Thyroid gland (tissue), 4 donors: ENCODE measurements at regions not wholly inside any gene's neighbourhood (a gene's known extent, or its start where the extent isn't known, plus 50 kb on each side); places are given as distances from the start of the nearest gene placed in this dataset.

Experiments
- POLR2A ChIP-seq, 2 donors: fragments of 450-650 bp; IDR thresholded peaks; one replicate each; pipeline ENCODE4 v1.6.1; 2017; ENCODE audit warnings: antibody characterized with exemption in 2 of 2, mild to moderate bottlenecking in 2 of 2, moderate library complexity in 1 of 2
- TF ChIP-seq, protein P1 (sequence below), 6 experiments: fragments of 200-600 bp in 3 of 6; fragments of 450-650 bp in 3 of 6; sonication (generic) in 3 of 6; IDR thresholded peaks; one replicate each; pipeline ENCODE4 v1.5.1; 2016 to 2019; ENCODE audit warnings: antibody characterized with exemption in 6 of 6, mild to moderate bottlenecking in 2 of 6, inconsistent platforms in 1 of 6, moderate library complexity in 1 of 6

GRCh38 chr20:60215816-60216730, 257.9 kb downstream of the CDH26 start:
- TF ChIP-seq, protein P1, sequence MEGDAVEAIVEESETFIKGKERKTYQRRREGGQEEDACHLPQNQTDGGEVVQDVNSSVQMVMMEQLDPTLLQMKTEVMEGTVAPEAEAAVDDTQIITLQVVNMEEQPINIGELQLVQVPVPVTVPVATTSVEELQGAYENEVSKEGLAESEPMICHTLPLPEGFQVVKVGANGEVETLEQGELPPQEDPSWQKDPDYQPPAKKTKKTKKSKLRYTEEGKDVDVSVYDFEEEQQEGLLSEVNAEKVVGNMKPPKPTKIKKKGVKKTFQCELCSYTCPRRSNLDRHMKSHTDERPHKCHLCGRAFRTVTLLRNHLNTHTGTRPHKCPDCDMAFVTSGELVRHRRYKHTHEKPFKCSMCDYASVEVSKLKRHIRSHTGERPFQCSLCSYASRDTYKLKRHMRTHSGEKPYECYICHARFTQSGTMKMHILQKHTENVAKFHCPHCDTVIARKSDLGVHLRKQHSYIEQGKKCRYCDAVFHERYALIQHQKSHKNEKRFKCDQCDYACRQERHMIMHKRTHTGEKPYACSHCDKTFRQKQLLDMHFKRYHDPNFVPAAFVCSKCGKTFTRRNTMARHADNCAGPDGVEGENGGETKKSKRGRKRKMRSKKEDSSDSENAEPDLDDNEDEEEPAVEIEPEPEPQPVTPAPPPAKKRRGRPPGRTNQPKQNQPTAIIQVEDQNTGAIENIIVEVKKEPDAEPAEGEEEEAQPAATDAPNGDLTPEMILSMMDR (IDR thresholded peaks at IDR 0.05), result no peak
- no peak for TF ChIP-seq POLR2A (IDR thresholded peaks at IDR 0.05)
